Activated T-cell treated with anti-CD3 and anti-CD28 coated beads, Interleukin-2, amount 50 U/mL, for 24 hours (primary cell): ENCODE measurements at regions not wholly inside any gene's neighbourhood (a gene's known extent, or its start where the extent isn't known, plus 50 kb on each side); places are given as distances from the start of the nearest gene placed in this dataset.

Experiments used
- DNase-seq: peaks from one replicate; pipeline ENCODE4 v3.0.0-alpha.2; 2020
- H3K27ac Mint-ChIP-seq: 2 replicates; pipeline ENCODE4 v1.8.0; 2020; ENCODE audit warnings: mild to moderate bottlenecking, mixed read lengths
- H3K27me3 Mint-ChIP-seq: 2 replicates; pipeline ENCODE4 v1.8.0; 2020; ENCODE audit warnings: mixed read lengths
- H3K36me3 Mint-ChIP-seq: 2 replicates; pipeline ENCODE4 v1.8.0; 2020; ENCODE audit warnings: low read depth, mixed read lengths
- H3K4me1 Mint-ChIP-seq: 2 replicates; pipeline ENCODE4 v1.8.0; 2020; ENCODE audit warnings: low read depth, mixed read lengths
- H3K4me3 Mint-ChIP-seq: 2 replicates; pipeline ENCODE4 v1.8.0; 2020; ENCODE audit warnings: mild to moderate bottlenecking, moderate library complexity, mixed read lengths
- H3K9me3 Mint-ChIP-seq: 2 replicates; pipeline ENCODE4 v1.8.0; 2020; ENCODE audit warnings: mixed read lengths

GRCh38 chr2:137729305-137729704 is 235.0 kb upstream of the HNMT start:
- H3K4me1 Mint-ChIP-seq, result no peaks in the 10 kb centered on the region
- DNase-seq, result no peak
- H3K27ac Mint-ChIP-seq, result no peak overlapping the region
- no peaks in the 10 kb centered on the region for H3K36me3 Mint-ChIP-seq
- no peak overlapping the region for H3K4me3 Mint-ChIP-seq
- peaks cover 8% of the 10 kb centered on the region for H3K9me3 Mint-ChIP-seq
- no peaks in the 10 kb centered on the region for H3K27me3 Mint-ChIP-seq

DNA sequence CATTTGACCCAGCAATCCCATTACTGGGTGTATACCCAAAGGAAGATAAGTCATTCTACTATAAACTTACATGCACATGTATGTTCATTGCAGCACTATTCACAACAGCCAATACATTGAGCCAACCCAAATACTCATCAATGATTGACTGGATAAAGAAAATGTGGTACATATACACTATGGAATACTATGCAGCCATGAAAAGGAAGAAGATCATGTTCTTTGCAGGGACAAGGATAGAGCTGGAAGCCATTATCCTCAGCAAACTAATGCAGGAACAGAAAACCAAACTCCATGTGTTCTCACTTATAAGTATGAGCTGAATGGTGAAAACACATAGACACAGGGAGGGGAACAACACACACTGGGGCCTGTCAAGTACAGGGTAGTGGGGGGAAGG is 226.7 kb upstream of the HNMT start:
- DNase-seq, result no peak
- Mint-ChIP-seq H3K27ac (no peak overlapping the region), H3K4me3 (no peak overlapping the region), H3K9me3 (peaks cover 6% of the 10 kb centered on the region), H3K36me3 (no peaks in the 10 kb centered on the region), H3K4me1 (no peaks in the 10 kb centered on the region), H3K27me3 (no peaks in the 10 kb centered on the region)

DNA sequence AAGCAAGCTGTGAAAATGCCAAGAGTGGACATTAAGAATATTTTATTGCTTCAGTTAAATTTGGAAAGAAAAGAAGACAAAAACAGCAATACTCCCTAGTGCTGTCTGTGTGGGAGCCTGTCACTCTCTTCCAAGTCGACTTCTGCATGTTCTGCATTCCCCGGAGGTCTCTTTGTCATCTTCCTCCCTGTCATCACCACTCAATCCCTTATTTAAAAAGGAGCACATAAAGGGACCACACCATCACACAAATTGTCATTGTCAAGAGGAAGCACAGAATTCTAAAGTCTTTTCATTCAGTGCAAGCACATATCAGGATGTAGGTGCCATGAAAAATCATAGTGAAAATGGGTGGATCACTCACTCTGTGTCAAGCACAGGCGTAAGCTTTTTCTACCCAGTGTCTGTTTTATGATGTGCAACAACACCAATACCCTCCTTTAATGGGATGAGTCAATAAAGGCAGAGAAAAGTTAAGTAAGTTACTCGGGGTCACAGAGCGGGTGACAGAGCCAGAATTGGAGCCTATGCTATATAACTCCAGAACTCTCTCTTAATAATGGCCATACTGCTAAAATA is 222.4 kb upstream of the HNMT start:
- H3K27me3 Mint-ChIP-seq, result no peaks in the 10 kb centered on the region
- H3K4me3 Mint-ChIP-seq, result no peak overlapping the region
- no peaks in the 10 kb centered on the region for H3K4me1 Mint-ChIP-seq
- no peak for DNase-seq
- H3K27ac Mint-ChIP-seq, result no peak overlapping the region
- peaks cover 6% of the 10 kb centered on the region for H3K9me3 Mint-ChIP-seq
- H3K36me3 Mint-ChIP-seq, result no peaks in the 10 kb centered on the region

- Mint-ChIP-seq H3K27ac (no peak overlapping the region), H3K36me3 (no peaks in the 10 kb centered on the region), H3K9me3 (peaks cover 4% of the 10 kb centered on the region), H3K4me3 (no peak overlapping the region), H3K4me1 (no peaks in the 10 kb centered on the region), H3K27me3 (no peaks in the 10 kb centered on the region)
- no peak for DNase-seq
These were observed 216.8 kb upstream of the HNMT start for GRCh38 chr2:137747509-137747908.

GRCh38 chr2:137748533-137748932 is 215.7 kb upstream of the HNMT start:
- no peaks in the 10 kb centered on the region for H3K4me1 Mint-ChIP-seq
- peaks cover 9% of the 10 kb centered on the region for H3K9me3 Mint-ChIP-seq
- H3K36me3 Mint-ChIP-seq, result no peaks in the 10 kb centered on the region
- no peaks in the 10 kb centered on the region for H3K27me3 Mint-ChIP-seq
- no peak for DNase-seq
- H3K4me3 Mint-ChIP-seq, result no peak overlapping the region
- H3K27ac Mint-ChIP-seq, result no peak overlapping the region

DNA sequence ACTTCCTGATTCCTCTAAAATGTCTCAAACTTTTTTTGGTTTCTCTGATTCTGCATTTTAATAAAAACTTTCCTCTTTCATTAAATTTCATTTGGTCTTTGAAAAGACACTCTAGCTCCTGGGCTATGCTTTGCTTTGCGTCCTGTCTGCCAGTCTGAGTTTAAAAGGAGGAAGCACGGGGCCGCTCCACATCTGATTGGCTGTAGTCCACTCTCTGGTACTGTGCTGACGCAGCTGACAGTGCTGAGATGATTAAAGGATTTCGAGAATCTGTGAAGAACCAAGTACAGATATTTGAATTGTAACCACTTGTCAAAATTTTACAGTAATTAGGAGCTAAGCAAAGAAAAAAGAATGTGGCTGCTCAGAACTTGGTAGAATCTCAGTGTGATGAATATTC is 199.6 kb upstream of the HNMT start:
- no peak for DNase-seq
- Mint-ChIP-seq H3K27me3 (no peaks in the 10 kb centered on the region), H3K4me3 (no peak overlapping the region), H3K9me3 (peaks cover 12% of the 10 kb centered on the region), H3K4me1 (no peaks in the 10 kb centered on the region), H3K27ac (no peak overlapping the region), H3K36me3 (no peaks in the 10 kb centered on the region)

DNA sequence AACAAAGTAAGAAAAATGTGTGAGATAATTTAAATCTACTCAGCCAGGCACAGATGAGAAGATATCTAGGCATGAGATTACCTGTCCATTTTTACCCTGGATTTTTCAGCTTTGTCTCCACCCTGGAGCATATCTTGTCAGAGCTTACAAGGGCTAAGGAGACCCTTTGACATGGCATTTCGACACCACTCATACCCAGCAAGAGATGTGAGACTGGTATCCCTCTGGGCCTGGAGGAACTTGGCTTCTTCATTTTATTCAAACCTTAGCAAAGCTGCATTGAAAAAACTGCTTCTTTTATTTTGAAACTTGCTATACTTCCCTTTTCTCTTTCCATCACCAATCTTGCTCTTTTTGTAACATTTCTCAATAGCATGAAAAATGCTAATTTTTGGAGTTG is 194.9 kb upstream of the HNMT start:
- Mint-ChIP-seq H3K27ac (no peak overlapping the region), H3K4me1 (no peaks in the 10 kb centered on the region), H3K36me3 (no peaks in the 10 kb centered on the region), H3K4me3 (no peak overlapping the region), H3K27me3 (no peaks in the 10 kb centered on the region), H3K9me3 (peaks cover 4% of the 10 kb centered on the region)
- no peak for DNase-seq

GRCh38 chr2:137770166-137770565 is 194.1 kb upstream of the HNMT start:
- Mint-ChIP-seq H3K9me3 (peaks cover 4% of the 10 kb centered on the region), H3K27ac (no peak overlapping the region), H3K36me3 (no peaks in the 10 kb centered on the region), H3K27me3 (no peaks in the 10 kb centered on the region), H3K4me1 (no peaks in the 10 kb centered on the region), H3K4me3 (no peak overlapping the region)
- DNase-seq, result no peak

DNA sequence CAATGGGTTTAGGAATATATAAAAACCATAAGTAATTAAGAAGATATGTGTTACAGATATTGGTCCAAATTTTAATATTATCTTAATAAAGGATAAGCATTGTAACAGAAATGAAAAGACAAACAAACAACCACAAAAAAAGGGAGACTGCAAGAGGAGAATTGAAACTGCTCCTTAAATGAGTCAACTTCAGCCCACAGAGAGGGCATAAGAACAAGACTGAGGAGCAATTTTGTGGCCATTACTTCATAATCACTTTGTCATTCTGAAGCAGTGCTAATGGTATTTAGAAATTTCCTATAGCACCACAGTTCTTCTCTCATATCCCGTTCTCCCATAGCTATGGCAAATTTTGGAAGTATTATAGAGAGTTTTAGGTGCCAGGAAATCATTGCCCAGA is 193.2 kb upstream of the HNMT start:
- Mint-ChIP-seq H3K27ac (no peak overlapping the region), H3K36me3 (no peaks in the 10 kb centered on the region), H3K27me3 (no peaks in the 10 kb centered on the region), H3K9me3 (peaks cover 4% of the 10 kb centered on the region), H3K4me3 (no peak overlapping the region), H3K4me1 (no peaks in the 10 kb centered on the region)
- DNase-seq, result no peak

GRCh38 chr2:137772451-137772850 is 191.8 kb upstream of the HNMT start:
- H3K36me3 Mint-ChIP-seq, result no peaks in the 10 kb centered on the region
- H3K9me3 Mint-ChIP-seq, result peaks cover 4% of the 10 kb centered on the region
- no peaks in the 10 kb centered on the region for H3K27me3 Mint-ChIP-seq
- no peaks in the 10 kb centered on the region for H3K4me1 Mint-ChIP-seq
- H3K27ac Mint-ChIP-seq, result no peak overlapping the region
- DNase-seq, result no peak
- H3K4me3 Mint-ChIP-seq, result no peak overlapping the region

DNA sequence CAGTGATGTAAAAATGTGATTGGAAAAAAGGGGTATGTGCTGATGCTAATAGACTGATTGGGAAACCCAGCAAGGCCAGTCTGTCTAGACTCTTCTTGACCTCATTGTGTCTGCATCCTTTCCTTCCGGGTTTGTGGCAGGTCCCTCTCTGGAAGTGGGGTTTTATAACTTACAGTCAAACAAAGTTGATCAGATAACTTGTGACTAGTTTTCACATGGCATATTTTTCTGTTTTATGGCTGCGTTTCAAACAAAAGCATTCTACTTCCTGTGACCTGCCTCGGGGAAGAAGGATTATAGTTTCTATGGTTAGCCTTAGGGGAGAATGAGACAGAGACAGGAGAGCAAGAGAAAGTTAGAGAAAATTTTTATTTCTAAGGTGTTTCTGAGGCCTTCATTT is 188.7 kb upstream of the HNMT start:
- no peaks in the 10 kb centered on the region for H3K4me1 Mint-ChIP-seq
- no peaks in the 10 kb centered on the region for H3K9me3 Mint-ChIP-seq
- DNase-seq, result no peak
- no peaks in the 10 kb centered on the region for H3K36me3 Mint-ChIP-seq
- H3K4me3 Mint-ChIP-seq, result no peak overlapping the region
- no peaks in the 10 kb centered on the region for H3K27me3 Mint-ChIP-seq
- no peak overlapping the region for H3K27ac Mint-ChIP-seq

- Mint-ChIP-seq H3K27me3 (no peaks in the 10 kb centered on the region), H3K4me1 (no peaks in the 10 kb centered on the region), H3K36me3 (no peaks in the 10 kb centered on the region), H3K27ac (no peak overlapping the region), H3K4me3 (no peak overlapping the region), H3K9me3 (no peaks in the 10 kb centered on the region)
- no peak for DNase-seq
These were observed 187.6 kb upstream of the HNMT start for GRCh38 chr2:137776697-137777096.

- H3K4me1 Mint-ChIP-seq, result no peaks in the 10 kb centered on the region
- no peak overlapping the region for H3K4me3 Mint-ChIP-seq
- H3K27me3 Mint-ChIP-seq, result no peaks in the 10 kb centered on the region
- no peak for DNase-seq
- no peak overlapping the region for H3K27ac Mint-ChIP-seq
- H3K36me3 Mint-ChIP-seq, result no peaks in the 10 kb centered on the region
- no peaks in the 10 kb centered on the region for H3K9me3 Mint-ChIP-seq
These were observed 166.6 kb upstream of the HNMT start for GRCh38 chr2:137797641-137798040.

DNA sequence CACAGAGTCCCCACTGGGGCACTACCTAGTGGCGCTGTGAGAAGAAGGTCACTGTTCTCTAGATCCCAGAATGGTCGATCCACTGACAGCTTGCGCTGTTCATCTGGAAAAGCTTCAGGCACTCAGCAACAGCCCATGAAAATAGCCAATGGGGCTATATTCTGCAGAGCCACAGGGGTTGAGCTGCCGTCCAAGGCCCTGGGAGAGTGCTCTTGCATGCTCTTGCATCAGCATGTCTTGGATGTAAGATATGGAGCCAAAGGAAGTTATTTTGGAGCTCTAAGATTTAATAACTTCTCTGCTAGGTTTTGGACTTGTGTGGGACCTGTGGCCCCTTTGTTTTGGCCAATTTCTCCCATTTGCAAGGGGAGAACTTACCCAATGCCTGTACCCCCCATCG is 164.7 kb upstream of the HNMT start:
- no peak overlapping the region for H3K27ac Mint-ChIP-seq
- H3K9me3 Mint-ChIP-seq, result no peaks in the 10 kb centered on the region
- no peak overlapping the region for H3K4me3 Mint-ChIP-seq
- H3K27me3 Mint-ChIP-seq, result no peaks in the 10 kb centered on the region
- no peaks in the 10 kb centered on the region for H3K36me3 Mint-ChIP-seq
- no peak for DNase-seq
- H3K4me1 Mint-ChIP-seq, result no peaks in the 10 kb centered on the region

GRCh38 chr2:137800386-137800785 is 163.9 kb upstream of the HNMT start:
- H3K36me3 Mint-ChIP-seq, result no peaks in the 10 kb centered on the region
- H3K27ac Mint-ChIP-seq, result no peak overlapping the region
- DNase-seq, result no peak
- no peaks in the 10 kb centered on the region for H3K4me1 Mint-ChIP-seq
- H3K9me3 Mint-ChIP-seq, result no peaks in the 10 kb centered on the region
- H3K27me3 Mint-ChIP-seq, result no peaks in the 10 kb centered on the region
- H3K4me3 Mint-ChIP-seq, result no peak overlapping the region

GRCh38 chr2:137801228-137801627 is 163.0 kb upstream of the HNMT start:
- H3K27me3 Mint-ChIP-seq, result no peaks in the 10 kb centered on the region
- no peak overlapping the region for H3K27ac Mint-ChIP-seq
- H3K36me3 Mint-ChIP-seq, result no peaks in the 10 kb centered on the region
- no peak for DNase-seq
- no peaks in the 10 kb centered on the region for H3K9me3 Mint-ChIP-seq
- H3K4me3 Mint-ChIP-seq, result no peak overlapping the region
- no peaks in the 10 kb centered on the region for H3K4me1 Mint-ChIP-seq
